Gastrocnemius medialis (tissue), 4 donors: ENCODE measurements at regions not wholly inside any gene's neighbourhood (a gene's known extent, or its start where the extent isn't known, plus 50 kb on each side); places are given as distances from the start of the nearest gene placed in this dataset.

Source experiments
- ATAC-seq, 2 donors: fragments of 150-250 bp; one replicate each; pipeline ENCODE4 v1.9.1; 2016
- DNase-seq, 2 donors: peaks; one replicate each; pipeline ENCODE4 v3.0.0-alpha.2; 2019
- H3K27ac ChIP-seq, 4 donors: fragments of 200-600 bp; sonication (generic); 1 replicate in 1 of 4; 2 replicates in 3 of 4; pipeline ENCODE4 v1.5.1; 2016 to 2018; ENCODE audit warnings: mild to moderate bottlenecking in 2 of 4, moderate library complexity in 1 of 4
- H3K27me3 ChIP-seq, 3 donors: fragments of 200-600 bp; sonication (generic) in 2 of 3; 1 replicate in 1 of 3; 2 replicates in 2 of 3; pipeline versions ENCODE4 v1.5.1 to v1.6.0; 2016 to 2019; ENCODE audit warnings: mild to moderate bottlenecking in 1 of 3, moderate library complexity in 1 of 3
- H3K36me3 ChIP-seq, 2 donors: fragments of 200-600 bp; sonication (generic) in 1 of 2; one replicate each; pipeline ENCODE4 v1.5.1; 2017 to 2018
- H3K4me1 ChIP-seq, 2 donors: fragments of 200-600 bp; sonication (generic) in 1 of 2; one replicate each; pipeline ENCODE4 v1.5.1; 2016 to 2017; ENCODE audit warnings: mild to moderate bottlenecking in 2 of 2
- H3K4me3 ChIP-seq, 4 donors: fragments of 200-600 bp; sonication (generic) in 3 of 4; 1 replicate in 1 of 4; 2 replicates in 3 of 4; pipeline ENCODE4 v1.5.1; 2016 to 2019; ENCODE audit warnings: mild to moderate bottlenecking in 2 of 4
- H3K9me3 ChIP-seq, 3 donors: fragments of 200-600 bp; sonication (generic) in 2 of 3; 1 replicate in 1 of 3; 2 replicates in 2 of 3; pipeline ENCODE4 v1.5.1; 2016 to 2019
- POLR2A ChIP-seq, 2 donors: fragments of 450-650 bp; IDR thresholded peaks; one replicate each; pipeline ENCODE4 v1.6.1; 2017; ENCODE audit warnings: antibody characterized with exemption in 2 of 2, mild to moderate bottlenecking in 2 of 2, moderate library complexity in 2 of 2
- in situ Hi-C, 4 donors: fragments of 200-750 bp; cut with MboI; loops; one replicate each; pipeline versions ENCODE4 v1.15.0 to v1.8.0; 2017; ENCODE audit warnings: low sequenced_read_pairs in 4 of 4
- intact Hi-C: fragments of 100-400 bp; cut with DNase I; formaldehyde crosslinking; loops from one replicate; pipeline ENCODE4 v1.15.1; 2023; ENCODE audit warnings: low total_unique reads
- TF ChIP-seq, protein P1 (sequence below), 5 experiments: fragments of 450-650 bp in 3 of 5; fragments of 200-600 bp in 2 of 5; sonication (generic) in 2 of 5; IDR thresholded peaks in 4 of 5; conservative IDR thresholded peaks in 1 of 5; 1 replicate in 4 of 5; 2 replicates in 1 of 5; pipeline ENCODE4 v1.5.1; 2016 to 2019; ENCODE audit warnings: antibody characterized with exemption in 5 of 5, mild to moderate bottlenecking in 3 of 5, moderate library complexity in 3 of 5

DNA sequence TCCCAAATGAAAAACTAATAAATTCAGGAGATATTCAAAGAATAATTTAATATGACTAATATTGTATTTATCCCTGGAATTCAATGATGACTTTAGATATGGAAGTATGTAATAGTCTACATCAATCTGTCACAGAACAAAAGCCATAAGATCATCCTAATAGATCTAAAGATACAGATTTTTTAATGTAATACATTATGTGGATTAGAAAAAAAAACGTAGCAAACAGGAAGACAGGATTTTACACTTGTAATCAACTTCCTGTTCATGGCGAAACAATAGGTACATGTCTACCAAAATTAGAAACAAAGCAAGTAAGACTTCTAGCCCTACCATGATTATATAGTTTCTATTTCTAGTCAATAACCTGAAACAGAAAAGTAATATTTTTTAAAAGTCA, 192.2 kb downstream of the TTC32 start:
- Histone ChIP-seq H3K9me3 (no peaks in the 10 kb centered on the region), H3K4me3 (no peak overlapping the region), H3K36me3 (no peaks in the 10 kb centered on the region), H3K27me3 (no peaks in the 10 kb centered on the region), H3K27ac (no peak overlapping the region), H3K4me1 (no peaks in the 10 kb centered on the region)
- in situ Hi-C loops = no loop called here
- TF ChIP-seq POLR2A (IDR thresholded peaks at IDR 0.05) = no peak
- TF ChIP-seq, protein P1, sequence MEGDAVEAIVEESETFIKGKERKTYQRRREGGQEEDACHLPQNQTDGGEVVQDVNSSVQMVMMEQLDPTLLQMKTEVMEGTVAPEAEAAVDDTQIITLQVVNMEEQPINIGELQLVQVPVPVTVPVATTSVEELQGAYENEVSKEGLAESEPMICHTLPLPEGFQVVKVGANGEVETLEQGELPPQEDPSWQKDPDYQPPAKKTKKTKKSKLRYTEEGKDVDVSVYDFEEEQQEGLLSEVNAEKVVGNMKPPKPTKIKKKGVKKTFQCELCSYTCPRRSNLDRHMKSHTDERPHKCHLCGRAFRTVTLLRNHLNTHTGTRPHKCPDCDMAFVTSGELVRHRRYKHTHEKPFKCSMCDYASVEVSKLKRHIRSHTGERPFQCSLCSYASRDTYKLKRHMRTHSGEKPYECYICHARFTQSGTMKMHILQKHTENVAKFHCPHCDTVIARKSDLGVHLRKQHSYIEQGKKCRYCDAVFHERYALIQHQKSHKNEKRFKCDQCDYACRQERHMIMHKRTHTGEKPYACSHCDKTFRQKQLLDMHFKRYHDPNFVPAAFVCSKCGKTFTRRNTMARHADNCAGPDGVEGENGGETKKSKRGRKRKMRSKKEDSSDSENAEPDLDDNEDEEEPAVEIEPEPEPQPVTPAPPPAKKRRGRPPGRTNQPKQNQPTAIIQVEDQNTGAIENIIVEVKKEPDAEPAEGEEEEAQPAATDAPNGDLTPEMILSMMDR (IDR thresholded peaks at IDR 0.05 in 4 of 5, conservative IDR thresholded peaks at IDR 0.05 in 1 of 5) = no peak
- ATAC-seq (no peak), DNase-seq (no peak)
- intact Hi-C loops = no loop called here

DNA sequence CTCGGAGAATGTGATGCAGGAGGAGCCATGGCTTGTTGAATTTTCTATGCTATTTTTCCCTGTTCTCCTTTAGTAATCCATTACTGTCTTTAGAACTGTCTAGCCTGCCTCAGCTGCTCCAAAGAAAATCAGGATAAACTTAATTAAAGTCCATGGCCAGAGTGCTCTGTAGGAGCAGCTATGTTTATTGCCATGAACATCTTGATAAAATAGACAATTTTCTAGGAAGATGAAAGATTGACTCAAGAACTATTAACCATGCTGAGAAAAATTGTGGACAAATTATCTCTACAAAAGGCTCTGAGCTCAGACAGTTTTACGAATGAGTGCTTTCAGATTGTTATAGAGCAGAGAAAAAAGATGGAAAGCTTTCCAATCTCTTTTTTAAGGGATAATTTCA, 193.0 kb downstream of the TTC32 start:
- Histone ChIP-seq H3K36me3 (no peaks in the 10 kb centered on the region), H3K27me3 (no peaks in the 10 kb centered on the region), H3K4me3 (no peak overlapping the region), H3K4me1 (no peaks in the 10 kb centered on the region), H3K27ac (no peak overlapping the region), H3K9me3 (no peaks in the 10 kb centered on the region)
- TF ChIP-seq, protein P1 (IDR thresholded peaks at IDR 0.05 in 4 of 5, conservative IDR thresholded peaks at IDR 0.05 in 1 of 5) = no peak
- TF ChIP-seq POLR2A (IDR thresholded peaks at IDR 0.05) = no peak
- intact Hi-C loops = no loop called here
- DNase-seq (no peak), ATAC-seq (no peak)
- in situ Hi-C loops = no loop called here

DNA sequence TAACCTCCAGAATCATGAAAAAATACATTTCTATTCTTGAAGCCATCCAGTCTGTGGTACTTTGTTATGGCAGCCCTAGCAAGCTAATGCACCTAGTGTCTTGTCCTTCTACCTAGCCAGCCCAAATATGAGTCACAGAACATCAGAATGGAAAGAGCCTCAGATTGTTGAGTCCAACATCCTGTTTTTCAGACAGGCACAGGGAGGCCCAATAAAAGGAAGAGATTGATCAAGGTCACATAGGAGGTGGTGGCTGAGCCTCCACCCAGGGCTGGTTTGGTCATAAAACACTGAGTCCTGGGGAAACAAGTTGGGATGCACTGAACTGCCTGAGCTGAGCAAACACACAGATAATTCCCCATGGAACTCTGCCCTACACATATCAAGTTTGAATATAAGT, 195.5 kb downstream of the TTC32 start:
- TF ChIP-seq POLR2A (IDR thresholded peaks at IDR 0.05) = no peak
- TF ChIP-seq, protein P1 (IDR thresholded peaks at IDR 0.05 in 4 of 5, conservative IDR thresholded peaks at IDR 0.05 in 1 of 5) = no peak
- H3K9me3 ChIP-seq = no peaks in the 10 kb centered on the region
- no peaks in the 10 kb centered on the region for H3K27me3 ChIP-seq
- no peak for ATAC-seq
- no peak overlapping the region for H3K27ac ChIP-seq
- peaks cover 8 to 11% of the 10 kb centered on the region in 2 donors for H3K4me1 ChIP-seq
- intact Hi-C loops = no loop called here
- no peaks in the 10 kb centered on the region for H3K36me3 ChIP-seq
- in situ Hi-C loops = no loop called here
- DNase-seq = no peak
- no peak overlapping the region for H3K4me3 ChIP-seq

DNA sequence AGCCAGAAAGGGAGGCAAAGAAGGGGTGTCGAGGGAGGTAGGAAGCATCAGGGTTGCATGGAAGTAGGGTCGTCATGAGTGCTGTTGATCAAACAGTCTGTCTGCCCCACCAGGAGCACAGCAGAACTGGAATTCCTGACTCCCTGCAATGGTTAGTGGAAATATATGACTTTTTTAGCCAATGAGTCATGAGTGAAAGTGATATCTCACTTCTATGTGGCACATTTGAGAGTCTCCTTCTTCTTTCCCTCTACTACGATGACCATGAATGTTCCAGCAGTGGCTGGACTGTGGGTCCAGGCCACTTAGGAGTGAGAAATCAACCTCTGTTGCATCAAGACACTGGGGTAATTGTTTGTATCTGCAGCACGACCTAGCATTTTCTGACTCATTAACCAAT, 199.5 kb downstream of the TTC32 start:
- H3K36me3 ChIP-seq = no peaks in the 10 kb centered on the region
- H3K4me1 ChIP-seq = peaks cover 17% of the 10 kb centered on the region in 2 donors
- peak overlapping the region in 3 of 4 donors; percentile 32 to 48 (median 46) for H3K27ac ChIP-seq
- no peak for DNase-seq
- peak; percentile 94 for ATAC-seq
- intact Hi-C loops (loop anchor here (2.0 kb wide), 1 partner anchor 37 kb away; no protein-coding TSS in a partner anchor), in situ Hi-C loops (no loop called here)
- H3K9me3 ChIP-seq = no peaks in the 10 kb centered on the region
- no peaks in the 10 kb centered on the region for H3K27me3 ChIP-seq
- no peak for TF ChIP-seq POLR2A (IDR thresholded peaks at IDR 0.05)
- TF ChIP-seq, protein P1 (IDR thresholded peaks at IDR 0.05 in 4 of 5, conservative IDR thresholded peaks at IDR 0.05 in 1 of 5) = no peak
- no peak overlapping the region for H3K4me3 ChIP-seq
